Fibroblast of lung (primary cell): ENCODE measurements at regions not wholly inside any gene's neighbourhood (a gene's known extent, or its start where the extent isn't known, plus 50 kb on each side); places are given as distances from the start of the nearest gene placed in this dataset.

ENCODE experiments used
- DNase-seq, 2 donors: peaks; one replicate each; pipeline versions ENCODE4 v3.0.0 to v3.0.0-alpha.2; 2010; ENCODE audit warnings: low read depth in 2 of 2
- H2AFZ ChIP-seq: 2 replicates; pipeline ENCODE4 v1.5.1; 2012; ENCODE audit warnings: low read length, control low read depth, inconsistent platforms
- H3K27ac ChIP-seq: 2 replicates; pipeline ENCODE4 v1.5.1; 2011; ENCODE audit warnings: low read length, control low read depth; ENCODE audit not compliant: insufficient read depth
- H3K27me3 ChIP-seq: 2 replicates; pipeline ENCODE4 v1.5.1; 2011; ENCODE audit warnings: mild to moderate bottlenecking, low read length; ENCODE audit not compliant: control insufficient read depth, insufficient read depth
- H3K36me3 ChIP-seq: 2 replicates; pipeline ENCODE4 v1.5.1; 2011; ENCODE audit warnings: low read length; ENCODE audit not compliant: control insufficient read depth, insufficient read depth
- H3K4me1 ChIP-seq: 2 replicates; pipeline ENCODE4 v1.5.1; 2011; ENCODE audit warnings: low read length; ENCODE audit not compliant: control insufficient read depth, insufficient read depth; ENCODE audit errors: extremely low read depth
- H3K4me2 ChIP-seq: 2 replicates; pipeline ENCODE4 v1.5.1; 2011; ENCODE audit warnings: low read length, control low read depth; ENCODE audit not compliant: insufficient read depth; ENCODE audit errors: extremely low read depth
- H3K4me3 ChIP-seq, 4 experiments: fragments of 200-600 bp in 1 of 4; sonication (generic) in 1 of 4; replicated peaks in 1 of 4; 2 replicates each; pipeline ENCODE4 v1.5.1; 2011 to 2016; ENCODE audit warnings: low read length in 4 of 4, low read depth in 3 of 4, mild to moderate bottlenecking in 3 of 4, control low read depth in 2 of 4, inconsistent platforms in 1 of 4, mixed read lengths in 1 of 4; ENCODE audit not compliant: insufficient read depth in 1 of 4; ENCODE audit errors: control extremely low read depth in 1 of 4
- H3K79me2 ChIP-seq: 2 replicates; pipeline ENCODE4 v1.5.1; 2012; ENCODE audit warnings: mild to moderate bottlenecking, low read length, inconsistent platforms; ENCODE audit not compliant: control insufficient read depth, insufficient read depth
- H3K9ac ChIP-seq: 2 replicates; pipeline ENCODE4 v1.5.1; 2011; ENCODE audit warnings: mild to moderate bottlenecking, low read length, control low read depth; ENCODE audit not compliant: insufficient read depth
- H3K9me3 ChIP-seq: 2 replicates; pipeline ENCODE4 v1.5.1; 2012; ENCODE audit warnings: low read depth, low read length; ENCODE audit not compliant: control insufficient read depth, insufficient read depth
- H4K20me1 ChIP-seq: 2 replicates; pipeline ENCODE4 v1.5.1; 2011; ENCODE audit warnings: low read length; ENCODE audit not compliant: control insufficient read depth, insufficient read depth; ENCODE audit errors: extremely low read depth
- EZH2 ChIP-seq: IDR thresholded peaks from 2 replicates; pipeline ENCODE4 v1.5.1; 2012; ENCODE audit warnings: low read length, control low read depth, mild to moderate bottlenecking; ENCODE audit errors: missing control alignments
- TF ChIP-seq, protein P1 (sequence below), 2 donors: IDR thresholded peaks in 1 of 2; conservative IDR thresholded peaks in 1 of 2; 1 replicate in 1 of 2; 2 replicates in 1 of 2; pipeline ENCODE4 v1.5.1; 2011 to 2012; ENCODE audit warnings: low read length in 2 of 2, control low read depth in 1 of 2, inconsistent platforms in 1 of 2, low read depth in 1 of 2, mild to moderate bottlenecking in 1 of 2

- no peaks in the 10 kb centered on the region for H3K27me3 ChIP-seq
- no peaks in the 10 kb centered on the region for H4K20me1 ChIP-seq
- H3K79me2 ChIP-seq, result no peaks in the 10 kb centered on the region
- no peaks in the 10 kb centered on the region for H3K4me1 ChIP-seq
- H3K9ac ChIP-seq, result no peak overlapping the region
- DNase-seq, result no peak
- TF ChIP-seq, protein P1, sequence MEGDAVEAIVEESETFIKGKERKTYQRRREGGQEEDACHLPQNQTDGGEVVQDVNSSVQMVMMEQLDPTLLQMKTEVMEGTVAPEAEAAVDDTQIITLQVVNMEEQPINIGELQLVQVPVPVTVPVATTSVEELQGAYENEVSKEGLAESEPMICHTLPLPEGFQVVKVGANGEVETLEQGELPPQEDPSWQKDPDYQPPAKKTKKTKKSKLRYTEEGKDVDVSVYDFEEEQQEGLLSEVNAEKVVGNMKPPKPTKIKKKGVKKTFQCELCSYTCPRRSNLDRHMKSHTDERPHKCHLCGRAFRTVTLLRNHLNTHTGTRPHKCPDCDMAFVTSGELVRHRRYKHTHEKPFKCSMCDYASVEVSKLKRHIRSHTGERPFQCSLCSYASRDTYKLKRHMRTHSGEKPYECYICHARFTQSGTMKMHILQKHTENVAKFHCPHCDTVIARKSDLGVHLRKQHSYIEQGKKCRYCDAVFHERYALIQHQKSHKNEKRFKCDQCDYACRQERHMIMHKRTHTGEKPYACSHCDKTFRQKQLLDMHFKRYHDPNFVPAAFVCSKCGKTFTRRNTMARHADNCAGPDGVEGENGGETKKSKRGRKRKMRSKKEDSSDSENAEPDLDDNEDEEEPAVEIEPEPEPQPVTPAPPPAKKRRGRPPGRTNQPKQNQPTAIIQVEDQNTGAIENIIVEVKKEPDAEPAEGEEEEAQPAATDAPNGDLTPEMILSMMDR (conservative IDR thresholded peaks at IDR 0.05 in 1 of 2, IDR thresholded peaks at IDR 0.05 in 1 of 2; ENCODE audit: low read depth in 1 of 2, low read length in 2 of 2), result no peak
- no peak for TF ChIP-seq EZH2
- no peak overlapping the region for H3K4me2 ChIP-seq
- H3K9me3 ChIP-seq, result peaks cover 13% of the 10 kb centered on the region
- H3K36me3 ChIP-seq, result no peaks in the 10 kb centered on the region
- no peak overlapping the region for H2AFZ ChIP-seq
- H3K4me3 ChIP-seq, result no peak overlapping the region
- no peak overlapping the region for H3K27ac ChIP-seq
Observed at GRCh38 chr1:2894381-2895041, 93.0 kb upstream of the TTC34 start.

DNA sequence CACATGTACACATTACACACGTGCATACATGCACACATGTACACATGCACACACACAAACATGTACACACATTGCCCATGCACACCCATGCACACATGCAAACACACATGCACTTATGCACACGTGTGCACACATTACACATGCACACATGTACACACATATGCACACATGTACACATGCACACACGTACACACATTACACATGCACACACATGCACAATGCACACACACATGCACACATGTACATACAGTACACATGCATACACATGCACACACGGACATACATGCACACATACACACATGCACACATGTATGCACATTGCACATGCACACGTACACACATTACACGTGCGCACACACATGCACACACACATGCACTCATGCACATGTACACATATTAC is 95.3 kb upstream of the TTC34 start:
- no peak for DNase-seq
- Histone ChIP-seq H3K4me1 (no peaks in the 10 kb centered on the region), H3K9me3 (peaks cover 13% of the 10 kb centered on the region), H3K27me3 (no peaks in the 10 kb centered on the region), H3K27ac (no peak overlapping the region), H3K79me2 (no peaks in the 10 kb centered on the region), H3K4me3 (no peak overlapping the region), H3K36me3 (no peaks in the 10 kb centered on the region), H3K4me2 (no peak overlapping the region), H3K9ac (no peak overlapping the region), H4K20me1 (no peaks in the 10 kb centered on the region), H2AFZ (no peak overlapping the region)
- TF ChIP-seq EZH2, result no peak
- TF ChIP-seq, protein P1 (conservative IDR thresholded peaks at IDR 0.05 in 1 of 2, IDR thresholded peaks at IDR 0.05 in 1 of 2; ENCODE audit: low read depth in 1 of 2, low read length in 2 of 2), result no peak

DNA sequence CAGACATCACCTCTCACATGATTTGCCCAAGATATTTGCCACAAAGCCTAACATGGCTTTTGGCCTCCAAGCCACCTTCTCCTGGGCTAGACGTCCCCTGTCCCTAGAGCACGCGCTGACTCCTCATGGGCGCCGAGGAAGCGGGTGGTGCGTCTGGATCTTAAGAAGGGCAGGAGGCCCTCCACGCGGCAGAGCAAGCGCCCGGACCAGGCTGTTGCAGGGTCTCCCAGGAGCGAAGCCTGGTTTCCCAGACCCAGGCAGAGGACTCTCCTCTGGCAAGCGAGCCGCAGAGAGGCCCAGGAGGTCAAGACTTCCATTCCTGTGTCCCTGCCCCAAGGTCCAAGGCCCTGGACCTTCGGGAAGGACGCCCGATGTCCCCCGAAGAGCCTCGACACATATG is 101.7 kb upstream of the TTC34 start:
- Histone ChIP-seq H4K20me1 (no peaks in the 10 kb centered on the region), H3K9me3 (no peaks in the 10 kb centered on the region), H3K4me2 (no peak overlapping the region), H3K27me3 (no peaks in the 10 kb centered on the region), H3K79me2 (no peaks in the 10 kb centered on the region), H3K4me1 (no peaks in the 10 kb centered on the region), H3K27ac (no peak overlapping the region), H3K9ac (no peak overlapping the region), H3K36me3 (no peaks in the 10 kb centered on the region), H3K4me3 (no peak overlapping the region), H2AFZ (no peak overlapping the region)
- TF ChIP-seq, protein P1 (conservative IDR thresholded peaks at IDR 0.05 in 1 of 2, IDR thresholded peaks at IDR 0.05 in 1 of 2; ENCODE audit: low read depth in 1 of 2, low read length in 2 of 2), result no peak
- no peak for TF ChIP-seq EZH2
- DNase-seq, result no peak
